Amniotic stem cell (primary cell): ENCODE measurements at regions not wholly inside any gene's neighbourhood (a gene's known extent, or its start where the extent isn't known, plus 50 kb on each side); places are given as distances from the start of the nearest gene placed in this dataset.

Experiments used
- DNase-seq: peaks from one replicate; lab custom pipeline; 2025; lab: John Stamatoyannopoulos, UW

DNA sequence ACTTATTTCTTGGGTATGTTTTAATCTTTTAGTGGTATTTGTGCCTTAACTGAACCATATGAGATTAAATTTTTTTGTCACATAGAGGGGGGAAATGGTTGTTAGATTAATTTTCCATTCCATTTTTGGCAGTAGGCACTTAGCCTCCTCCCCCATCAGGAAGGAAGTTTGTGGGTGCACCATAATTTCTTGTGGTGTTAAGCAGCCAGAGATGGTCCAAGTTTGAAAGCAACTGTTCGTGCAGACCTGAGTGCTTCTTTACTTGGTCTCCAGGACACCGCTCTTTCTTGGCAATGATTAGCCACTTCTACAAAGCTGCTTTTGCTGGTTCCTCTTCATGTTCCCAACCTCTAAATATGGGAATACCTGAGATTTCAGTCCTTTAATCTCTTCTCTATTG lies 92.7 kb upstream of the RPL34 start:
- no peak for DNase-seq

DNA sequence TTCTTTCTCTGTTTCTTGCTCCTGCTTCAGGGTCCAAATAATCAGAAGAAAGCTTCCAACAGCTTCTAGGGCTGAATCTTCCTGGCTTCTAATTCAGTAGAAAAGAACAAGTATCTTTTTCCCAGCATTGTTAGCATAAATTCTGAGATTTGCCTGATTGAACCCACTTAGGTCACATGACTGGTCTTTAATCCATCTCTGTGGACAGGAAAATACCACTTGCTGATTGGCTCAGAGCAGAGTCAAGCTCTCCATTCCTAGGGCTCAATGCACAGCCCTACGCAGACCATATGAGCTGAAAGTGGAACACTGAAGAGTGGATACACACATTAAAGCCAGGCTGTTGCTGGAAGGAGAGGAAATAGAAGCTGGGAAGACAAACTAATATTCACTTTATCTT lies 99.6 kb upstream of the RPL34 start:
- no peak for DNase-seq

DNA sequence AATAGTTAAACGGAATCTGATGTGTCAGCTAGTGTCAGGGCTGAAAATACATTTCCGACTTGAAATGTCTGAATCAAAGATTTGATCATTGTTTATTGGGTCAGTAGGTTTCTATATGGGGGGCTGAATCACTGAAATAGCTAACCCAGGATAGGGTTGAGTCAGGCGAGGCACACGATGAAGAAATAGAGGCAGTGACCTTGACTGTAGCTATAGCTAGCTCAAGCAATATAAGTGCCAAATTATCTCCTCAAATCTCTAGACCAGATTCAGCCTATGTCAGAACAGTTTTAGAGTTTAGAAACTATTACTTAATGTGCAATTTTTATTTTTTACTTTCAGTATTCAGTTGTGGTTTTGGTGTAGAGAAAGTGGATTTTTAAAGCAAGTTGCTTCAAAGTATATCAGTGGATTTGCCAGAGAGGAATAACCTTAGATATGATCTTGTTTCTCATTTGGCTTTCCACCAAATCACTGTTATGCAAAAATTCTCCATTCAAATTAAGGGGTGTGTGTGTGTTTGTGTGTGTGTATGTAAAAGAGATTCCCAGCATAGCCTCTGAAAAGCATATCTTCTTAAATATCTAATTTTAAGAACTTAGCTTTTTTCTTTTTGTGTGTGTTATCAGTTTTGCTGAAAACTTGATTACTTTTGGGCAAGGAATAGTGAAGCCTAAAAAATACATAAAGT lies 100.3 kb upstream of the RPL34 start:
- DNase-seq, result no peak

DNA sequence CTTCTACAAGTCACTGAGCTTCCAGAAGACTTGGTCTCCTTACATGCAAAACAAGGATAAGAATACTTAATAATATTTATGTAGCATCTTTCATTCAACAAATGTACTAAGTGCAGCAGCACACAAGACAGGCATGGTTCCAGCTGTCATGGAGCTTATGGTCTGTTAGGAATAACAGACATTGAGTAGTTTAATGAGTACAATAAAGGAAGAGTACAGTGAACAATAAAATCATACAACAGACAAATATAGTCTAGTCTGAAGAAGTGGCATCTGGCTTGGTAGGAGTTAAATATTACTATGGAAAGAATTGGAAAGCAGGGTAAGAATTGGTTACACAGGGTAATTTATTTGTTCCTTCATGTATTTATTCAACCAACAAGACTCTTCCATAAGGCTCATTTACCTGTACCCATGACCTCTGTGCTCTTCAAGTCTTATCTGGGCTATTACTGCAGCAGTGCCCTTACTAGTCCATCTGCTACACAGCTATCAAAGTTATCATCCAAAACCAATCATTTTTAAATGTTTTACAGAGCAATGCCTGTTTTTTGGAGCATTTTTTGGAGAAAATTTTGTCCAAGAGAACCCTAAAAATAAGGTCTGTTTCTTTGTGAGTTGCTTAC lies 101.1 kb upstream of the RPL34 start:
- no peak for DNase-seq

DNA sequence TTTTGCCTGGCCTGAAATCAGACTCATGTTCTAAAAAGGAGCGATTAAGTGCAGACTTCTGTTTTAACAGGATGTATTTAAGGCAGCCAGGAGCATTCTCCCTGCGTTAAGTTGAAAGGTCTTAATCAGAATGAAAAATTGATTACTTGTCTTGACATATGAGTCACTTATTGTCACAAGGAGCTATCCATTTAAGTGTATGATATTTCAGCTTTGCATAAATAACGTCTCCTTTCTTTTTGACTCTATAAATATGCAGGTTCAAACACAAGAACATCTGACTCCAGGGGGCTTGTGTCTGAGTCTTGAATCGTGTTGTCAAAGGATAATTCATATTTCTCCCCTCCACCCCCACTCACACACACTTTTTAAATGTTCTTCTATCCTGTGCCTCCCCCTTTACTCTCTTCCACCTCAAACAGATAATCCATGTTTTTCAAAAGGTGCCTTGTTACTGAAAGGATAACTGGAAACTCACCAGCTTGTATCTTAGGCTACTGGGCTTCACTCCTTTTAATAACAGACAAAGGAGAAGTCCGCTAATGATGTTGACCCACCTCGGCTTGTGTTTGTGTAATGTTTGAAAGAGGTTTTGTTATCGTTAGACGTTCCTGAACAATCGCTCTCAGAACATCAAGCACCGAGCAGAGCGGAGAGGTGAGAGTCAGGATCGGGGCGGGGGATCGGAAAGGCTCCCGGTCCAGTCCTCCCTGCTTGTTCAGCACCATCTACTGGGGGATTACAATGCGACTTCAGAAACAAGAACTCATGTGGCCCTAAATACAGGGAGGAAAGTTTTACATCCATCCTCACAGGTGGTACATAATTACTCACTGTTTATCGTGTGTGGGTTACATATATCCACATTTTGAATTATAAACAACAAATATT lies 107.5 kb upstream of the RPL34 start:
- DNase-seq, result no peak

DNA sequence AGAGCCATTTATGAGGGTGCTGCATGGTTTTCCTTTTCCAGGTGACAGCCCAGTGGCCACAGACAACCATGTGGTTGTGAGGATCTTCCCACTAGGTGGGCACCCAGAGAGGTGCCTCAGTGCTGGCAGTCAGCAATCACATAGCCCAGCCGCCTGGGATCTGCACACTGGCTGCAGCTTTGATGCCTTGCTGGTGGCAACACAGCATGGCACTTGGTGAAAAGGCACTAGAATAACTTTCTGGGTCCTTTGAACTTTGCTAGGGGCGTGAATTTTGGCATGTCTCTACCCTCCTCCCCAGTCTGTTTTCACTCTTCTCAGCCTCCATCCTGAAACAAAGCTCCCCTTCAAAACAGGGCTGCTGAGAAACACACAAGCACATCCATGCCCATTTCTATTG lies 108.8 kb upstream of the RPL34 start:
- no peak for DNase-seq

DNA sequence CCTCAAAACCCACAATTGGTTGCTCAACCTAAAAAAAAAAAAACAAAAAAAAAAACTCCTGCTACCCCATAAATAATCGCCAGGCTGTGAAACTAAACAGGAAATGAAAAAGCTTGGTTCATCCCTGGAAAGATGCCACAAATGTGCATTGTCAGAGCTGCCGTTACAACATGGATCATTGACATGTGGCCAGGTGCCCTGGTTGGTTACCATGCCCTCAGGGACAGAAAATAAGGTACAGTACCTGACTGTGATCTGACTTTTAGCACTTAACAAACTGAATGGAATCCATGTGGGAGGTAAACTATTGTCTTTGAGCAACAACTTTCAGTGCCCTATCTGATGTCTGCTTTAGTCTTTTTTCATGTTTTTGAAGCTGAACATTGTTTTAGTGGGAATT lies 118.0 kb upstream of the RPL34 start:
- no peak for DNase-seq

DNA sequence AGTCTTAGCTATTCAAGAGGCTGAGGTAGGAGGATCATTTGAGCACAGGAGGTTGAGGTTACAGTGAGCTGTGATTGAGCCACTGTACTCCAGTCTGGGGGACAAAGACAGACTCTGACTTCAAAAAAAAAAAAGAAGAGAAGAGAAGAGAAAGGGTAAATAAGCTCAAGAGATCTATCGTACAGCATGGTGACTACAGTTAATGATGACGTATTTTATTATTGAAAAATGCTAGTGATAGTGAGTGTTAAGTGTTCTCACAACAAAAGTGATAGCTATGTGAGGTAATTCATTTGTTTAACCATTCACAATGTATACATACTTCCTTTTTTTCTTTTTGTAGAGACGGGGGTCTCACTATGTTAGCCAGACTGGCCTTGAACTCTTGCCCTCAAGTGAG lies 121.5 kb upstream of the RPL34 start:
- DNase-seq, result no peak

DNA sequence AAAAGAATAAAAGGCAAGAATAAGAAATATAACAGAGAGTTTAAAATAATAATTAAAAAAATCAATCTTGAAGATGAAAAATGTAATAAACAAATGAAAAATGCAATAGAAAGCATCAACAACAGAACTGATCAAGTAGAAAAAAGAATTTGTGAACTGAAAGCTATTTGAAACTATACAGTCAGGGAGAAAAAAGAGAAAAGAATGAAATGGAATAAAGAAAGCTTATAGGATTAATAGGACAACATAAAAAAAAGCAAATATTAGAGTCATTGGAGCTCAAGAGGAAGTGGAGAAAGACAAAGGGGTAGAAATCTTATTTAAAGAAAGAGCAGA lies 126.8 kb upstream of the RPL34 start:
- DNase-seq, result no peak

DNA sequence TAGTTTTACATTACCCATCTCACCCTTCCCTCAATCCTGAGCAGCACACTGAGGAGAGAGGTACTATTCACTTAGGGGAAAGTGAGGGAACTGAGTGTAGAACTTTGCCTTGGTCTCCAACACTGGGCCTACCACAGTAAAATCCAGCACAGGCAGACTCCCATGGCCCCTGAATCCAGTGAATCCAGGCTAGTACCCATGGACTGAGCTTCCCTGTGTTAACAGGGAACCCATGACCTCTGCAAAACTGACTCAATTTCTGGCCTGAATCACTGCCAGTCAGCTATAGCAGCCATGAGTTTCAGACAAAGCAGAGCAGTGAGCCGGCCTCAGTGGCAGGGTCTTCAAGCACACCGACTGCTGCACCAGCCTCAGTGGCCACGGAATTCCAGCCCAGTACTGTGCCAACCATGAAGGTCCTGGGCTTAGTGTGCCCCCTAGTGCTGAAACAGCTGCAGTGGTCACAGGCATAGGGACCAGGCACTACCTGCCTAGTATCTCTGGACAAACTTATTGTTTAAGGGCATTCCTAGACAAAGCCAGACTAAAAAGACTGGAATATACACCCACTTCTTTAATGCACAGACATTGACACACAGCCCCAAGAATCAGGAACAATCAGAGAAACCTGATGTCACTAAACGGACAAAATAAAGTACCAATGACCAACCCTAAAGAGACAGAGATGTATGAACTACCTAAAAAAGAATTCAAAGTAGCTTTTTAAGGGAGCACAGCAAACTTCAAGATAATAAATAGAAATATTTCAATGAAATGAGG lies 127.4 kb upstream of the RPL34 start:
- DNase-seq, result no peak

DNA sequence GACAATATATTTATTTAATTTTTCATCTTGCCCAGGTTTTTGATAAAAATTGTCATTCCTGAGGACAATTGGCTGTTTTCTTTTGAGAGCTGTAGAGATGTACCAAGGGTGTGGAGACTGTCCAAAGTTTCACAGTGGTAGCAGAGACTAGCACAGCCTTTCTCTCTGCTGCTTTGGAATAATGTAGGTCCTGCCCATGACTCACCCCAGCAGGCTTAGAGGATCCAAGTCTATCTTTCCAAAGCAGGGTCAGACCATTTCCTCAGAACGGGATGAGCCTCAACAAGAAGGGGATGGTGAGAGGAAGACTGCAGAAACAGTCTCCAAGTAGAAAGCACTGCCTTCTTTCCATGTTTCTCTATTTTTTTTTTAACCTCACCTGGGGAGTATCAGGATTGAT lies 131.5 kb upstream of the RPL34 start:
- DNase-seq, result no peak

DNA sequence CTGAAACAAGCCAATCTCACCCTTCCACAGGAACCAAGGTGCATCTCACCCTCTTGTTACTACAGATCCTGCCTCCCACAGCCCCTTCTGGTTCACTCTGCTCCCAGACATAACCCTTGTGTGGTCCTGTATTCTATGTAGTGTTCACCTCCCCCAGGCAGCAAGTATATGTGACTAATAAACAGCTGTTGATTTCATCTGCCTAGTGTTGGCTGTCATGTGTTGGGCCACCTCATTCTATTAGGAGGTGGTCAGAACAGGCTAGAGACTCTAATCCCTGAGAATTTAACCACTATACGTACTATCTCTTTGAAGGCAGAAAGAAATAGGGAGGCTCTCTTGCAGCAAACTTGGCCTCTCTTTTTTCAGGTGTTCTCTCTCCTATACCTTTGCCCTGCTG lies 134.3 kb upstream of the RPL34 start:
- no peak for DNase-seq

DNA sequence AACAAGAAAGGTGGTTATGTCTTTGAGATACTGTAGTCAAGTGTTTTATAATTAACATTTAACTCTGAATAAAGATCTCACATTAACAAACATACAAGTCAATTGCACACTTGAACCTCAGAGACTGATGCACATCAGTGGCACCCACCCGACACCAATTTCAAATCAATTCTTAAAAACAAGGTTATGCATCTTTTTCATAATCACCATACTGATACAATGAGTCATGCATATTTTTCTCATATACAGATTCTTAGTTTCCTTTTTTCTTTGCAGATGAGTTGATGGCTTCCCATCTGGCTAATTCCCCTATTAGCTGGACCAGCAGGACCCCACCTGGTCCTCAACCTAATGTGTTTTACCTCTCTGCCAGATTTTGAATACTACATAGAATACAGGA lies 136.2 kb upstream of the RPL34 start:
- DNase-seq, result no peak

DNA sequence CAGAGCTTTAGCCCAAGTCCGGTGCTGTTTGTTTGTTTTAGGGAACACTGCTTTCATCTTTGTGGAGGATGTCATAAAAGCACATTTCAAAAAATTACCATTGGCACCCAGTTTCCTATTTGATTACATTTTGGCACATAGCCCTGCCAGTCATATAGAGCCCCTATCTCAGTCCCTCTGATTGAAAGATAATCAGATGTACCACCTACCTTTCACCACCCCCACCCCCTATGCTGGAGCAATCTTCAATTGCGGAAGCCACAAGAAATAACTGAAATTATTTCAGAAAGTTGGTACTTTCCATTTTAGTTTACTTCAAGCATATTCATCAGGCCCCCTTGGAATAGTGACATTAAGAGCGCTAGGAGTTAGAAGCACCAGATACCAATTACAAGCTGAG lies 136.7 kb upstream of the RPL34 start:
- DNase-seq, result no peak

DNA sequence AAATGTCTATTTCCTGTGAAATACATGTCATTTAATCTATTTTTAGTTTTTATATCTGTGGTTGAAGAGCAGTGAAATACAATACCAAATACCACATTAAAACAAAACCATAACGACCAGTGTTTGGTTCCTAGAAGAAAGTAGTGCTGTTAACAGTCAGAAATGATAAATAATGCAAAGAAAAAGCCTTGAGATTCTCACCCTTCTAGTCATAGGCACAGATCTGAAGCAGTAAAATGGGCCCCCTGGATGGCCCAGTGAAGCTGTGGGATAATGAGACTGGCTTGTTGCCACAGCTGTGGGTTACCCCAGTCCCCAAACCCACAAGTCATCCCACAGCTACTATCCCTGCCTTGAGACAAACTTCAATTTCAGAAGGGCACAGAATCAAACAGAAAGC lies 137.3 kb upstream of the RPL34 start:
- no peak for DNase-seq

DNA sequence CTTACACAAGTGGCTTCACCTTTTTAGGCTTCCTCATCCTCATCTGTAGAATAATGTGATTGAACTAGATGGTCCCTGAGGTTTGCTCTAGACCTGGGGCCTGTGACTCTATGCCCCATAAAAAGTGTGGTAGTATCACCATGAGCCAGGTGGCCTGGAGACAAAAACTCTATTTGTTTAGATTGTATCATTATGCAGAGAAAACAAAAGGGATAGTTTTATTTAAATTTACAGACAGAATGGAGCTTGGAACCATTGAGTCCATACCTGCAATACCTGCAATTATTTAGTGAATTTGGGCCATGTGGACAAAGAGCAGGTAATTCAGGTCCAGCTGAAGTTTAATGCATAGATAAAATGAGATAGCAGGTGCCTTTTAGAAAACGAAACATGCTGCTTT lies 139.5 kb upstream of the RPL34 start:
- no peak for DNase-seq

DNA sequence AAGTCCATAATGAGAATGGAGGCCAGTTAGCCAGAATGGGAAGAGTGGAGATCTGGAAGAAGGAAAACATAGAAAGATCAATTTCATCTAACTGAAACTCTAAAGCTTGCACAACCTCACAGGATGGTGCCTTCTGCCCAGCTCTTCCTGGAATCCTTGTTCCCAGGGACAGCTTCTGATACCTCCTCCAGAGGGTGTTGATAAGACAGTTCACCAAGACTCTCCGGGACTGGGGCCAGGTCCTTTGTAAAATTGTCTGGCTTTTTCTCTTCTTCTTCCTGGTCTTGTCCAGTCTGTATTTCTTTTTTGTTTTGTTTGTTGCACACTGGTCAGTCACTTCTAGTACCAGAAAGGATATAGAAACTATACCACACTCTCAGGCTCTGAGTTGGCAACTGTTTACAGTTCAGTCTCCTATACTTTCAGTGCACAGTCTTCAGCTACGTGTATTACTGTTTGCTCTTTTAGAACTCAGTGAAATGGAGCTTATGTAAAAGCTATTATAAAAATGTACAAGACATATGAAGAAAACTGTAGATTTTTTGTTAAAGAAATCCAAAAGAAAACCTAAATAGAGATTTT lies 142.8 kb upstream of the RPL34 start:
- no peak for DNase-seq

DNA sequence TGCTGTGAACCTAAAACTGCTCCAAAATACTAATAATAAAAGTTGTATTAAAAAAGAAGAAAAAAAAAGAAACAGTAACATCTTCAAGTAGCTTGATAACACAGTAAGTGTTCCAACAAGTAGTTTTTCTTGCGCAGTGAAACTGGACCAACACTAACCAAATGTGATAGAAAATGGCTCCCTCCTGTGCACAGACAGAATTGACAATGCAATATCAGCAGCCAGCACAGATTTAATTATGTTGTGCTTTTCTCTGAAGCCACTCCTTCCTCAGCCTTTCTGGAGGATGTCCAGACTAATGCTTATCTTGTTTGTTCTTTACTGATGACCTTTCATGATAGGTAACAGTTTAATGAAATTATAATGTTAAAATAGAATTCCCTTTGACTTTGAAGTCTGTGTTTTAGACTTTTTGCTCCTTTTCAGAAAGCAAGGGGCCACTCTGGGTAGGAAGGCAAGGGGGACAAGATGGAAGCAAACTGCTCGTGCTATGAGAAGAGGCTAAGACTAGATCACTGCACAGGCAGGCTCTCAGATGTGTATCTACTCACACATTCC lies 147.1 kb upstream of the RPL34 start:
- DNase-seq, result no peak

DNA sequence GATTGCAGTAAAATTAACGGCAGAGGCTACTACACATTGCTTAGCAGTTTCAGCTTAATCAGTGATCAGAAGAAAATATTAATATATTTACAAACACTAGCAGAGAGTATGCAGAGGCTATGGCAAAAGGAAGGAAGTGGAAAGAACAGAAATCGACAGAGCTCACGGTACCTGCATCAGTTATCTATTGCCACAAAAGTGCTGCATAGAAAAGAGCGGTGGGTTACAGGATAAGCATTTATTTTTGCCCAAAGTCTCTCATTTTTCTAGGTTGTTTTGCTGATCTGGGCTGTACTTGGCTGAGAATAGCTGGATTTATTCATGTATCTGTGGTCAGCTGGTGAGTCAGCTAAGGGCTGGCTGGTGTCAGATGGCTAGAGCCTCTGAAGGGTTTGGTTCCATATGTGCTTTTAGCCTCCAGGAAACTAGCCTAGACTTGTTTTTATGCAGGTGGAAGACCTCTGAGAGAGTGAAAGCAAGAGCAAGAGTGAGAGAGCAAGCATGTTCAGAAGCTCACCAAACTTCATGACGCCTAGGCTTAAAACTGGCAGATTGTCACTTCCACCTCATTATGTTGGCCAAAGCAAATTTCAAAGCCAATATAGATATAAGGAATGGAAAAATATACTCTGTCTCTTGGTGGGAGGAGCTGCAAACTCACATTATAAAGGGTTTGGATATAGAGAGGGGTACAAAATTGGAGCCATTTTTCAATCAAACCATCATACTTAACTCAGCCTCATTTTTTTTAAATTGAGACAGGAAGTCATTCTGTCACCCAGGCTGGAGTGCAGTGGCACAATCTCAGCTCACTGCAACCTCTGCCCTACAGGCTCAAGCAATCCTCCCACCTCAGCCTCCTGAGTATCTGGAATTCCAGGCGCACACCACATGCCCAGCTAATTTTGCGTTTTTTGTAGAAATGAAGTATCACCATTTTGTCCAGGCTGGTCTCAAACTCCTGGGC lies 153.2 kb upstream of the RPL34 start:
- peak; percentile 18 for DNase-seq

DNA sequence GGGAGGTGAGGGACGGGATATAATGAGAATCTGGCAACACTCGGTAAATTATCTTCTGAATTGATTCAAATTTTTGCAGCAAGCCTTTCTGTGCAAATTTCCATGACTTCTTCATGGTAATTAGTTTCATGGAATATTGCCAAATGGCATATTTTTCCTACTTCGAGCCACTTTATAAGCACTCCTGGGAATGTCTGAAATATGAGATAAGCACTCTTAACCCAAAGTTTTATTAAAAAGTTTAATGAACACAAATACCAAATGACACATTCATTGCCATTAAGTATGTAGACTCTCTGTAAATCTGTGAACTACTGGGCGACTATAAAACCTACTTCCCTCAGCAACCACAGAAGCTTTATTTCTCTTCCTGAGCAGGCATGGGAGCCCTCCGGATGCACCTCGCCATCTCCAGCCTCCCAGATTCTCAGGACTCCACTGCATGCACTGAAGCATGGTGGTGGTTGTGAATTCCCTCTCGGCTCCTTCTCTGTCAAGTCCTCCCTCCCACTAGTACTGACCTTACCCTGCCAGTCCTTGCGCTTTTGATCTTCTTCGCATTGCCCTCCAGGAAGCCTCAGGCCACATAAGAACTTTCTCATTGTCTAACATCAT lies 154.4 kb upstream of the RPL34 start:
- no peak for DNase-seq
